LNCAP (cell line): ENCODE measurements at regions not wholly inside any gene's neighbourhood (a gene's known extent, or its start where the extent isn't known, plus 50 kb on each side); places are given as distances from the start of the nearest gene placed in this dataset.

ENCODE experiments used
- TF ChIP-seq, protein P1 (sequence below): fragments of 450-650 bp; IDR thresholded peaks from 2 replicates; pipeline ENCODE4 v1.5.1; 2017; ENCODE audit warnings: mild to moderate bottlenecking

DNA sequence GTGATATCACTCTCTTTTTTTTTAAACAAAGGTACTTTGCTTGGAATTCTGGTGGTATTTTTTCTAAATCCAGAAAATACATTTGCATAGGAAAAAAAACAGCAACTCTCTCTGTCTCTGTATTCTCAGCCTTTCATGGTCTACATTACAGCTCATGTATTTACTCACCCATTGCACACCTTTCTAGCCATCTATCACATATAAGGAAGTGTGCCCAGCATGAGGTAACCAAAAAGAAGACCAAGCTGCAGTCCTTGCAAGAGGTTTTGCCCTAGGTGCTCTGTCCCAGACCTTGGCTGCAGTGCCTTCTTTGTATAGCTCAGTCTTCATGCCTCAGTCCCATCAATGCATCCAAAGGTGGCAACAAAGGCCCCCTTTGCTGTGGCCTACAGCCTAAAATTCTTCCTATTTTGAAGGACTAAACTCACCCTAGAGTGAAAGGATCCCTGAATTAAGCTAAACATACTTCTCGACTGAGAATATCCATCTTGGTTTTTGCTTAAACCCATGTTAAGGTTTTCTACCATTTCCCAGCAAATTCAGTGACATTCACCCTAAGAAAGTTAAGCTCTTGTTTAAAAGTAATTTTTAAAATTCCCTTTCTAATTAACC, 446.4 kb downstream of the KIF4B start:
- TF ChIP-seq, protein P1, sequence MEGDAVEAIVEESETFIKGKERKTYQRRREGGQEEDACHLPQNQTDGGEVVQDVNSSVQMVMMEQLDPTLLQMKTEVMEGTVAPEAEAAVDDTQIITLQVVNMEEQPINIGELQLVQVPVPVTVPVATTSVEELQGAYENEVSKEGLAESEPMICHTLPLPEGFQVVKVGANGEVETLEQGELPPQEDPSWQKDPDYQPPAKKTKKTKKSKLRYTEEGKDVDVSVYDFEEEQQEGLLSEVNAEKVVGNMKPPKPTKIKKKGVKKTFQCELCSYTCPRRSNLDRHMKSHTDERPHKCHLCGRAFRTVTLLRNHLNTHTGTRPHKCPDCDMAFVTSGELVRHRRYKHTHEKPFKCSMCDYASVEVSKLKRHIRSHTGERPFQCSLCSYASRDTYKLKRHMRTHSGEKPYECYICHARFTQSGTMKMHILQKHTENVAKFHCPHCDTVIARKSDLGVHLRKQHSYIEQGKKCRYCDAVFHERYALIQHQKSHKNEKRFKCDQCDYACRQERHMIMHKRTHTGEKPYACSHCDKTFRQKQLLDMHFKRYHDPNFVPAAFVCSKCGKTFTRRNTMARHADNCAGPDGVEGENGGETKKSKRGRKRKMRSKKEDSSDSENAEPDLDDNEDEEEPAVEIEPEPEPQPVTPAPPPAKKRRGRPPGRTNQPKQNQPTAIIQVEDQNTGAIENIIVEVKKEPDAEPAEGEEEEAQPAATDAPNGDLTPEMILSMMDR = no peak

DNA sequence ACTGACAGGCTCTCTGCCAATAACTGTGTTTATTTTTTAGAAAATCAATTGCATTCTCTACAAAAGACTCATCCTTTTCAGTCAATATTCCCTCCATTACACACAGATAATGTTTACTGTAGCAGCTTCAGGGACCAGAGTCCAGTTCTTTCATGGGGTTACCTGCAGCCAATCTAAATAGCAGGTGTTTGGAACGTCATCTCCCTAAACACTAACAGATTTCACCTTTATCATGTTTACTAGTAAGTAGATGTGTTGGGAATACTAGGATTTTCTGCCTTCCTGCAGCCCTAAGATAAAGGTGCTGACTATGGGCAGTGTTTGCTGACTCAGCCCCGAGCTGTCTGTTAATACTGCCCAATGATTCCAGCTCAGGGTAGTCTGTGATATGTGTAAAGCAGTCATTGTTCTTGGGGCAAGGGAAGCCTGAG, 447.0 kb downstream of the KIF4B start:
- TF ChIP-seq, protein P1 = no peak

DNA sequence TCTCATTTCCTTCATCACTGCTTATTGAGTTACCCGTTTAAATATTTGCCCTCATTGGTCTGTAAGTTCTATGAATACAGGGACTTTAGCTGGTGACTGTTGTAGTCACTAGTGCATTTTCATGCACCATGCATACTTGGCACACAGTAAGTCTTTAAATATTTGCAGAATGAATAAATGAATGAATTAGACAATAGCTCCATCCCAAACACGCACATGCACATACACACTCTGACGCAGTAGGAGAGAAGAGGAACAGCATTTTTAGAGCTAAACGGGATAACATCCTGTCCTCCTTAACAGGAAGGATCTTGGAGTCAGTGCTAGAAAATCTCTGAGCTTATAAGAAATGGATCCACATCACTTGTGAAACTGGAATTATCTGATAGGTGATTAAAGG, 447.7 kb downstream of the KIF4B start:
- TF ChIP-seq, protein P1 = no peak

DNA sequence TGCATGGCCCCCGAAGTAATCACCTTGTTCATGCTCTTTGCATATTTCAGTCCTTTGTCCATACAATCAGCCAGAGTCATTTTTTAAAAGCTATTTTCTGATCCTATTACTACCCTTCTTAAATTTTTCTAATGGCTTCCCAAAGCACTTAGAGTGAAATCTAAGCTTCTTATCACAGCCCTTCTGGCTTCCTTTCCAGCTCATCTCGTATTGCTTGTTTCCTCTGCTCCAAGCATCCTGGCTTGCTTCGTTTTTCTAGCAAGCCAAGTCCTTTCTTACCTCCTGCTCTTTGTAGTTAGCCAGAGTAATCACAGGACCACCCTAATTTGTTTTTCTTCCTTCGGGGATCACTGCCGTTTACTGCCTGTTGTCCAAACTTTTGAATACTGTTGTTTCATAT, 453.3 kb downstream of the KIF4B start:
- TF ChIP-seq, protein P1 = no peak

DNA sequence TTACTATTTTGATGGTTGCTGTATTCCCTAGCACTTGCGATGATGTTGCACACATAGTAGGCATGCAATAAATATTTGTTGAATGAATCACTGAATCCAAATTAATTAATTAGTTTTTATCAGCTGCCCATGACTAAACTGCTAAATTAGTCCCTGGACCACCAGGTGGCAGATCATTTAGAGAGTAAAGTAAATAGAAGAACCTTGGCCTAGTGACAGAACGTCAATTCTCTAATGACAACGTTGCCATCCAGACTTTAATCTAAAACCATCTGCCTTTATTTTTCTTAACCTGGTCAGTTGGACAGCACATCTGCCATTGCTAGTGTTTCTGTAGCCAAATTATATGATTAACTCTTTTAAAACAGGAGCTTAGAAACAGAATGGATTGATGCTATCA, 457.5 kb downstream of the KIF4B start:
- TF ChIP-seq, protein P1 = no peak

DNA sequence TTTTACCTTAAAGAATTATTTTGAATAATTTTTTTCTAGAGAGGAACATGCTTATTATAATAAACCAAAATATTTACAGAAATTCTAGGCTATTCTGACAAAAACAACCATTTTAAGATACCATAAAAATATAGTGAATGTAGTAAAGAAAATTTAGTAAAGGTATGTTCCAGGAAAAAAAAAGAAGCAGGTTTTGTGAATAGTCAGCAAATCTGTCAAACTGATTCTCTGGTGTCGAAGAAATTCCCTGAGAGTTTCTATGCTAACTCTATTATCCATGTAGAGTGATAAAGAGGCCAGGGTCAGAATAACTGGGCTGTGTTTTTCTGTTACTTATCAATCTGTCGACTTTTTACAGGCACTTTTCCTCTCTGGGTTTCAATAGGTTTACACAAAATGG, 459.2 kb downstream of the KIF4B start:
- TF ChIP-seq, protein P1 = no peak

DNA sequence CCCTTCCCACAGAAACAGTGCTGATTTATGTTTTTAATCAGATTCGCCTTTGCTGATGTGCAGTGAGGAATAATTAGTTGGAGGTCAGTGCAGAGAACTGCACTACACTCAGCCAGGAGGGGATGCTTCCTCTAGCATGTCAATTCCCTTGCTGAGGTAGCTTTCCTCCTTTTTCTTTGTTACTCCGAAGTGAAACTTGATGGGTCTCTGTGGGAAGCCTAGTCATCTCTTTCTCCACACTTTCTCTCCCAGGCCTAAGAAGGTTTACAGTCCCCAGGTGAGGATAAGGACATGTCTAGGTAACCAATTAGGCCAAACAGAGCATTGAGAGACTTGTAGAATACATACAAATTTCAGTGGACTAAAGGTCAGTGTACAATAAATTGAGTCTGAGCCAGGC, 461.8 kb downstream of the KIF4B start:
- TF ChIP-seq, protein P1 = no peak

DNA sequence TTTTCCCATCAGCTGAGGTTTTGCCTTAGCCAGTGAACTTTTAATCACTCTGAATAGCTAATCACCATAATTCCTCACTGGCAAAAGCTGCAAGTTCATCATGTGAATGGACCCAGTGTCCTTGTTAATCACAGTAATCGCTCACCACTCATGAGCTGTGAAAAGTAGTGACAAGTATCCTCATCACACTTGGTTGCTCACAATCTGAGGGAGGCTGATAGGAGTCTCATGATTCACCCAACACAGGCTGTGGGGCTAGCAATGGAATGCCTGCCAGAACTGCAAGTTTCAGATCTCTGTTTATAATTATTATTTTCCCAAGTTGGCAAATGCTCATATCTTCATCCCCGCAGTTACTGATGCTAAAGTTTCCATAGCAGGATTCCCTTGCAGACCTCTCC, 467.2 kb downstream of the KIF4B start:
- TF ChIP-seq, protein P1 = no peak
